Right lobe of liver (tissue), 6 donors: ENCODE measurements at regions not wholly inside any gene's neighbourhood (a gene's known extent, or its start where the extent isn't known, plus 50 kb on each side); places are given as distances from the start of the nearest gene placed in this dataset.

ENCODE experiments used
- ATAC-seq, 4 donors: fragments of 200-7000 bp; cut with Tn5 transposase; one replicate each; pipeline ENCODE4 v1.9.1; 2020; ENCODE audit warnings: mild to moderate bottlenecking in 4 of 4, moderate library complexity in 4 of 4
- DNase-seq, 3 donors: peaks; one replicate each; pipeline ENCODE4 v3.0.0-alpha.2; 2020
- H3K27ac ChIP-seq, 3 donors: fragments of 200-600 bp; one replicate each; pipeline ENCODE4 v1.8.0; 2022
- H3K27me3 ChIP-seq, 2 donors: fragments of 200-600 bp; one replicate each; pipeline ENCODE4 v1.8.0; 2022
- H3K36me3 ChIP-seq, 4 donors: fragments of 200-600 bp; sonication (generic) in 1 of 4; one replicate each; pipeline versions ENCODE4 v1.5.1 to v1.8.0; 2017 to 2022; ENCODE audit warnings: control low read depth in 1 of 4
- H3K4me1 ChIP-seq, 4 donors: fragments of 200-600 bp; sonication (generic) in 1 of 4; one replicate each; pipeline versions ENCODE4 v1.5.1 to v1.8.0; 2017 to 2022; ENCODE audit warnings: control low read depth in 1 of 4
- H3K4me3 ChIP-seq, 3 donors: fragments of 200-600 bp; one replicate each; pipeline ENCODE4 v1.8.0; 2022
- H3K9me3 ChIP-seq, 4 donors: fragments of 200-600 bp; sonication (generic) in 1 of 4; one replicate each; pipeline versions ENCODE4 v1.5.1 to v1.8.0; 2017 to 2022; ENCODE audit warnings: control low read depth in 1 of 4
- POLR2A ChIP-seq: fragments of 450-650 bp; IDR thresholded peaks from one replicate; pipeline ENCODE4 v1.6.1; 2017; ENCODE audit warnings: antibody characterized with exemption, mild to moderate bottlenecking
- WGBS: methylation state at CpG from one replicate; pipeline ENCODE4 v1.1.6; 2018; ENCODE audit warnings: low coverage, low lambda C conversion rate; ENCODE audit not compliant: insufficient coverage; ENCODE audit errors: missing lambda C conversion rate; 5-methylcytosine and 5-hydroxymethylcytosine counted together
- intact Hi-C, 2 donors: fragments of 100-400 bp; cut with DNase I; formaldehyde crosslinking; loops; one replicate each; pipeline versions ENCODE4 v1.11.2 to v1.14.1; 2022
- TF ChIP-seq, protein P1 (sequence below), 4 donors: fragments of 200-600 bp in 3 of 4; fragments of 450-650 bp in 1 of 4; IDR thresholded peaks; one replicate each; pipeline versions ENCODE4 v1.5.1 to v1.8.0; 2016 to 2022; ENCODE audit warnings: antibody characterized with exemption in 4 of 4, mild to moderate bottlenecking in 2 of 4
- donor health status: DM: no; HTN: yes; CAD: no.
- donor health status: DM: no; HTN: no; CAD: no.
- donor health status: DM: no; HTN: no; CAD: no.
- donor health status: DM: no; HTN: yes; CAD: no.
- donor health status: DM: no; HTN: yes; CAD: no.

DNA sequence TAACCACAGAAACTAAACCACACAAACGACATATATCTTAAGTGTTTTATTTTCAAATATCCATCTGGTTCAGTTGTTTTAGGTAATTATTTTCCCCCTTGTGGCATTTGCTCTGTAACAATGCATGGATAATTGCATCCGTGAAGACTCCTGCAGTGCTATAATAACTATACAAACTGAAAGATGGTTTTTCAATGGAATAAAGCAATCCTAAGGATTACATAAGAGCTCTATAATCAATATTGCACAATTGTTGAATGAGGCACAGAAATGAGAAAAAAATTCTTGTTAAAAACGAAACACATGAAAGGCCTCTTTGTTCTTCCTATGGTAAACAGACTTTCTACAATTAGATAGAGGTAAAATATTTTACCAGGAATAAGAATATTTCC is 446.0 kb upstream of the EPHA3 start:
- no peaks in the 10 kb centered on the region for H3K36me3 ChIP-seq
- H3K4me3 ChIP-seq: no peak overlapping the region
- H3K9me3 ChIP-seq: no peaks in the 10 kb centered on the region
- H3K4me1 ChIP-seq: no peaks in the 10 kb centered on the region
- 32% methylated on average over 3 of the region's 3 CpGs for WGBS
- H3K27me3 ChIP-seq: no peaks in the 10 kb centered on the region
- no peak for TF ChIP-seq POLR2A
- TF ChIP-seq, protein P1, sequence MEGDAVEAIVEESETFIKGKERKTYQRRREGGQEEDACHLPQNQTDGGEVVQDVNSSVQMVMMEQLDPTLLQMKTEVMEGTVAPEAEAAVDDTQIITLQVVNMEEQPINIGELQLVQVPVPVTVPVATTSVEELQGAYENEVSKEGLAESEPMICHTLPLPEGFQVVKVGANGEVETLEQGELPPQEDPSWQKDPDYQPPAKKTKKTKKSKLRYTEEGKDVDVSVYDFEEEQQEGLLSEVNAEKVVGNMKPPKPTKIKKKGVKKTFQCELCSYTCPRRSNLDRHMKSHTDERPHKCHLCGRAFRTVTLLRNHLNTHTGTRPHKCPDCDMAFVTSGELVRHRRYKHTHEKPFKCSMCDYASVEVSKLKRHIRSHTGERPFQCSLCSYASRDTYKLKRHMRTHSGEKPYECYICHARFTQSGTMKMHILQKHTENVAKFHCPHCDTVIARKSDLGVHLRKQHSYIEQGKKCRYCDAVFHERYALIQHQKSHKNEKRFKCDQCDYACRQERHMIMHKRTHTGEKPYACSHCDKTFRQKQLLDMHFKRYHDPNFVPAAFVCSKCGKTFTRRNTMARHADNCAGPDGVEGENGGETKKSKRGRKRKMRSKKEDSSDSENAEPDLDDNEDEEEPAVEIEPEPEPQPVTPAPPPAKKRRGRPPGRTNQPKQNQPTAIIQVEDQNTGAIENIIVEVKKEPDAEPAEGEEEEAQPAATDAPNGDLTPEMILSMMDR (IDR thresholded peaks at IDR 0.05): no peak
- H3K27ac ChIP-seq: no peak overlapping the region
- ATAC-seq: no peak
- no peak for DNase-seq
- intact Hi-C loops: no loop called here

DNA sequence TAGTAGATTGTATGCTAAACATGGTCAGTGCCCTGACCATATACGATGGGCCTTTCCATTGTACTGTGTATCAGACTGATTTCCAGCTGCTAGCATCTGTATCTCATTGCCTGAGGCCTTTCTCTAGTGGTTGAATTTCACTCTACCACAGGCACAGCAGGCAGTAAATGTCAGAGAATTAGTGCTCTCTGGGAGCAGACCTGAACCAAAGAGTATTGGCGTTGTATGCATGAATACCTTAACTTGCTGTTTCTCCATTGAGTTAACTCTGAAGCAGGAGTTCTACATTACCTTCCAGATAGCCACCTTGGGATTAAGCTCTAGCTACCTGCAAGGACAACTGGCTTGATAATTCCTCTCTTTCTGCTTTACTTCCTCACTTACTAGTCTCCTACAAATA is 439.2 kb upstream of the EPHA3 start:
- TF ChIP-seq POLR2A: no peak
- TF ChIP-seq, protein P1 (IDR thresholded peaks at IDR 0.05): no peak
- DNase-seq (no peak), ATAC-seq (no peak)
- Histone ChIP-seq H3K4me3 (no peak overlapping the region), H3K9me3 (no peaks in the 10 kb centered on the region), H3K27me3 (no peaks in the 10 kb centered on the region), H3K36me3 (no peaks in the 10 kb centered on the region), H3K27ac (no peak overlapping the region), H3K4me1 (no peaks in the 10 kb centered on the region)
- 50% methylated on average over 1 of the region's 2 CpGs for WGBS
- intact Hi-C loops: no loop called here

DNA sequence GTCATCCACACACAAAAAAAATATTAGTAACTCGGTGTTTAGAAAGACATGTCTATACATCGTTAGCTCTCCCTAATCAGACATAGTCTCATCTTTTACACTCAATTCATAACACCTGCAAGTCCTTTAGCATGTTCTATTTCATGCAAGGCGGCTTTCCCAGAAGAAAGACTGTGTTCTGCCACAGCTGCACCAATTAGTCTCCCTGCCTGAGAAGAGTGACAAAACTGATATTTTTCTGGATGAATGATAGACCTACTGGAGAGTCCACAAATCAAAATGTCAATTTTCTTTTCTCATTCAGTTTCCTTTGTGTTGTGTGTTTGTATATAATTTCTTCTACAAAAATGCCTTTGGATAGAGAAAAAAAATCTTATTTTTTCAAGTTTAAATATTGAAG is 435.8 kb upstream of the EPHA3 start:
- TF ChIP-seq, protein P1 (IDR thresholded peaks at IDR 0.05): no peak
- no peak for TF ChIP-seq POLR2A
- Histone ChIP-seq H3K36me3 (no peaks in the 10 kb centered on the region), H3K27ac (no peak overlapping the region), H3K9me3 (no peaks in the 10 kb centered on the region), H3K27me3 (no peaks in the 10 kb centered on the region), H3K4me3 (no peak overlapping the region), H3K4me1 (no peaks in the 10 kb centered on the region)
- DNase-seq (no peak), ATAC-seq (no peak)
- intact Hi-C loops: no loop called here
- 56% methylated on average over 3 of the region's 3 CpGs for WGBS

DNA sequence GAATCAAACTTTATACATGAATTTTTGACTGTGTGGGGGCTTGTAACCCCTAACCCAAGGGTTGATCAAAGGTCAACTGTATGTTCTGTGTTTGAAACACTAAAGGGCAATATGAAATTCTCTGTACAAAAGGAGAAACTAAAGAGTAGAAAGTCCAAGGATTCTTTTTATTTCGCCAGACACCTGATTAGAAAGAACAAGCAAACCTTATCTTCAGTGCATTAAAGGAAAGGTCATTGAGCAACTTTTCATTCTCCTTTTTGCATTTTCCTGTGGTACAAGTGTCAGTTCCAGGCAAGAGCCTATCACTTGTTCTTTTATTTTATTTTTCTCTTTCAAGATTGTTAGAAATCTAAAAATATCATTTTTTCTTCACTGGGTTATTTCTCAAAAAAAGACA is 430.1 kb upstream of the EPHA3 start:
- Histone ChIP-seq H3K9me3 (no peaks in the 10 kb centered on the region), H3K27ac (no peak overlapping the region), H3K27me3 (no peaks in the 10 kb centered on the region), H3K4me3 (no peak overlapping the region), H3K36me3 (no peaks in the 10 kb centered on the region), H3K4me1 (no peaks in the 10 kb centered on the region)
- WGBS: 31% methylated on average over 1 of the region's 1 CpG
- ATAC-seq (no peak), DNase-seq (no peak)
- TF ChIP-seq POLR2A: no peak
- TF ChIP-seq, protein P1 (IDR thresholded peaks at IDR 0.05): no peak
- intact Hi-C loops: no loop called here

DNA sequence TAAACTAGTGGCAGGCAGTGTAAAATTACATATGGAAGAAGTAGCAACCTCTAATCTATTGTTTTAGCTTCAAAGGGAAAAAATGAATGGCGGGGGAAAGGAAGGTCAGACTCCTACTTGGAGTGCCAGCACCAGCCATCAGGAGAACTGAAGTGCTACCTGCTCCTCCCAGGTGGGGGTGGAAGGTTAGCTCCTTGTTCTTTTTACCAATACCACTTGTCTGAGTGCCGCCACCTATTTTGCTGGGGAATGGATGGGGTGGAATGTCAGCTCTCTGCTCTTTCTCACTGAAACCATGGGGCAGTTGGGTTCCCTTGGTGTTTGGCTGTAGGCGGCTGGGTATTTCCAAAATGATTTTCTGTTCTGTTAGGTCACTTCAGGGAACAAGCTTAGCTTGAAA is 428.7 kb upstream of the EPHA3 start:
- 83% methylated on average over 1 of the region's 3 CpGs for WGBS
- intact Hi-C loops: no loop called here
- Histone ChIP-seq H3K4me1 (no peaks in the 10 kb centered on the region), H3K36me3 (no peaks in the 10 kb centered on the region), H3K27ac (no peak overlapping the region), H3K9me3 (no peaks in the 10 kb centered on the region), H3K27me3 (no peaks in the 10 kb centered on the region), H3K4me3 (no peak overlapping the region)
- DNase-seq (no peak), ATAC-seq (no peak)
- TF ChIP-seq, protein P1 (IDR thresholded peaks at IDR 0.05): no peak
- no peak for TF ChIP-seq POLR2A
